ENCODE measurements at regions not wholly inside any gene's neighbourhood (a gene's known extent, or its start where the extent isn't known, plus 50 kb on each side); places are given as distances from the start of the nearest gene placed in this dataset.

DNA sequence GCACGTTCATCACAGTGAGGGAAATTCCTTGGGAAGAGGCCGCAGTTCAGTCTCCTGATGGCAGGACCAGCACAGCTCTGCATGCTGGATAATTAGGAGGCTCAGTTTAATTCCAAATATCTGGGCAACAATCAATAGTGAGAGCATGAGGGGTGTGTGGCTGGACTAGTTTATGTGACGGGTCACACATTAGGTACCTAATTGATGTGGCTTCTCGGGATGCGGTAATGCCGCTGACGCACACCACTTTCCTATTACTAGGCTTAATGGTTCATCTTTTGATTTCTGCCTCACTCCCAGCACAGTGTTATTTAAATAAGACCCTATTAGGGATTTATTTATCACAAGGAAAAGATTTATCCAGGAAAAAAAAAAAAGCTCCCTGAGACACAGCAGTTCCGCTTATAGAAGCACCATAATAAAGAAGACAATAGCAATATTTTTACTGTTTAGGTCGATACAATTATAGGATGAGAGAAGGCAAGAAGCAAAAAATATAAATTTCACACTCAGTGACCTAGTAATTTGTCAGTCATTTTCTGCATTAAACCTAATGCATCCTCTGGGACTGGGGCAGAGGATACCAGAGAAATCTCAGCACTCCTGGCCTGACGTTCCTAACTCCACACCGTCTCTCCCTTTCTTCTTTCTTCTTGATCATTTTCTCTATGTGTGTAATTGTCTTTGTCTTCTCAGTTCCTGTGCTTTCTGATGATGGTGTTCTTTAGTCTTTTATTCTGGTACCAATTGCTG is 264.7 kb upstream of the SLC14A2 start:
- H3K4me3 ChIP-seq: no peak overlapping the region
- intact Hi-C loops (cut with DNase I; ENCODE audit: low total_unique reads): no loop called here
- no peaks in the 10 kb centered on the region for H3K36me3 ChIP-seq
- TF ChIP-seq POLR2A (IDR thresholded peaks at IDR 0.05): no peak
- TF ChIP-seq, protein P1, sequence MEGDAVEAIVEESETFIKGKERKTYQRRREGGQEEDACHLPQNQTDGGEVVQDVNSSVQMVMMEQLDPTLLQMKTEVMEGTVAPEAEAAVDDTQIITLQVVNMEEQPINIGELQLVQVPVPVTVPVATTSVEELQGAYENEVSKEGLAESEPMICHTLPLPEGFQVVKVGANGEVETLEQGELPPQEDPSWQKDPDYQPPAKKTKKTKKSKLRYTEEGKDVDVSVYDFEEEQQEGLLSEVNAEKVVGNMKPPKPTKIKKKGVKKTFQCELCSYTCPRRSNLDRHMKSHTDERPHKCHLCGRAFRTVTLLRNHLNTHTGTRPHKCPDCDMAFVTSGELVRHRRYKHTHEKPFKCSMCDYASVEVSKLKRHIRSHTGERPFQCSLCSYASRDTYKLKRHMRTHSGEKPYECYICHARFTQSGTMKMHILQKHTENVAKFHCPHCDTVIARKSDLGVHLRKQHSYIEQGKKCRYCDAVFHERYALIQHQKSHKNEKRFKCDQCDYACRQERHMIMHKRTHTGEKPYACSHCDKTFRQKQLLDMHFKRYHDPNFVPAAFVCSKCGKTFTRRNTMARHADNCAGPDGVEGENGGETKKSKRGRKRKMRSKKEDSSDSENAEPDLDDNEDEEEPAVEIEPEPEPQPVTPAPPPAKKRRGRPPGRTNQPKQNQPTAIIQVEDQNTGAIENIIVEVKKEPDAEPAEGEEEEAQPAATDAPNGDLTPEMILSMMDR (IDR thresholded peaks at IDR 0.05): no peak
- H3K9me3 ChIP-seq: no peaks in the 10 kb centered on the region
- DNase-seq: no peak
- H3K27ac ChIP-seq: no peak overlapping the region
- H3K4me1 ChIP-seq: no peaks in the 10 kb centered on the region
- H3K27me3 ChIP-seq: no peaks in the 10 kb centered on the region

DNA sequence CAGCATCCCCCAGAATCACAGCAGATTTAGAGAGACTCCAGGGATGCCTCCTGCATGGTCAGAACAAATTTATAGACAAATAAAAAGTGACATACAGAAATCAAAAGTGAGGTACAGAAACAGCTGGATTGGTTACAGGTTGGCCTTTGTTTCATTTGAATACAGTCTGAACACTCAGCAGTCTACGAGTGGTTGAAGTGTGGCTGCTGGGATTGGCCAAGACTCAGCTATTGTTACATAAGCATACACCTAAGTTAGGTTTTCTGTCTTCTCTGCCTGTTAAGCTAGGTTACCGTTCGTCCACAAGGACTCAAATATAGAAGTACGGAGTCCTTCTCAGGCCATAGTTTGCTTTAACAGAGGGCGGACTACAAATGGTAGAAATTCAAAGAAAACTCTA is 262.4 kb upstream of the SLC14A2 start:
- Histone ChIP-seq H3K27ac (no peak overlapping the region), H3K4me1 (no peaks in the 10 kb centered on the region), H3K27me3 (no peaks in the 10 kb centered on the region), H3K4me3 (no peak overlapping the region), H3K9me3 (no peaks in the 10 kb centered on the region), H3K36me3 (no peaks in the 10 kb centered on the region)
- TF ChIP-seq, protein P1 (IDR thresholded peaks at IDR 0.05): no peak
- TF ChIP-seq POLR2A (IDR thresholded peaks at IDR 0.05): no peak
- intact Hi-C loops (cut with DNase I; ENCODE audit: low total_unique reads): no loop called here
- DNase-seq: no peak

DNA sequence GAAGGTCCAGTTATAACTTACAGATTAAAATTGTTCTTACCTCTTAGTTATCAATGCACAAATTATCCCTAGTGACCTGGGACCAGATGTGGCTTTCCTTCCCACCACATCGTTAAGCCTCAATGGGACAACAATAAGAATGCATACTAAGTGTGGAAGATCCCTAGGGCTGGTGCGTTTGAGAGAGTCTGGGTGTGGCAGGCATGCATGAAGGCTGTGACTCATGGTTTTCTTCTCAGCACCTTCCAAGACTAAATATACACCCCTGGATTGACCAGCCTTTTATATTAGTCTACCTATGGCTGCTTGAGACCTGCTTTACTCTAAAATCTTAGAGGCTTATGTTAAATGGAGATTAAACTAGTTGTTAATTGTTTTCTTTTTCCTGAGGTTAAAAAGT is 261.7 kb upstream of the SLC14A2 start:
- Histone ChIP-seq H3K27ac (no peak overlapping the region), H3K4me3 (no peak overlapping the region), H3K27me3 (no peaks in the 10 kb centered on the region), H3K4me1 (no peaks in the 10 kb centered on the region), H3K9me3 (no peaks in the 10 kb centered on the region), H3K36me3 (no peaks in the 10 kb centered on the region)
- DNase-seq: no peak
- no peak for TF ChIP-seq POLR2A (IDR thresholded peaks at IDR 0.05)
- TF ChIP-seq, protein P1 (IDR thresholded peaks at IDR 0.05): no peak
- intact Hi-C loops (cut with DNase I; ENCODE audit: low total_unique reads): no loop called here

DNA sequence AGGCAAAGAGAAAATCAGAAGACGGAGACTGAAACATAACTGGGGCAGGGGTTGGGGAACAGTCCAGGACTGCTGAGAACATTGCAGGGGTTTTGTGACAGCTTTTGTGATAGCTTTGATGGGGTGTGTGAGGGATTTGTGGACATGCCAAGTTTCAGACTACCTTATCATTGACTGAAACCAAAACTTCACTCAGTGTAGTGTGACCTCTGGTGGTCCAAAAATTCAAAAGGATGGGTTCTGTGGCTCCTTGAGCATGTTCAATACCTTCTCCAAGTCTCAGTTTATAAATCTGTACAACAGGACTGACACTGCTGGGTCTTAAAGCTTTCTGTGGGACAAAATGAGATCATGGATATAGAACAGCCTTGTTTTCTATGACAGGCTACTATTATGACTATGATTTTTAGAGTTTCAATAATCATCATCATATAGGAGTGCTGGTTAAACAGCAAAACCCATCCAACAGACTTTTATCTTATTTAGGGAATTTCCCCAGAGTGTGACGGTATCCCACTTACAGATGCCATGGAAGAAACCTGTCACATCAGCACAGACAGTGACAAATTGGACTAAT is 259.2 kb upstream of the SLC14A2 start:
- no peaks in the 10 kb centered on the region for H3K9me3 ChIP-seq
- no peaks in the 10 kb centered on the region for H3K4me1 ChIP-seq
- no peaks in the 10 kb centered on the region for H3K27me3 ChIP-seq
- no peaks in the 10 kb centered on the region for H3K36me3 ChIP-seq
- no peak for DNase-seq
- intact Hi-C loops (cut with DNase I; ENCODE audit: low total_unique reads): no loop called here
- no peak overlapping the region for H3K4me3 ChIP-seq
- no peak for TF ChIP-seq POLR2A (IDR thresholded peaks at IDR 0.05)
- TF ChIP-seq, protein P1 (IDR thresholded peaks at IDR 0.05): no peak
- no peak overlapping the region for H3K27ac ChIP-seq

DNA sequence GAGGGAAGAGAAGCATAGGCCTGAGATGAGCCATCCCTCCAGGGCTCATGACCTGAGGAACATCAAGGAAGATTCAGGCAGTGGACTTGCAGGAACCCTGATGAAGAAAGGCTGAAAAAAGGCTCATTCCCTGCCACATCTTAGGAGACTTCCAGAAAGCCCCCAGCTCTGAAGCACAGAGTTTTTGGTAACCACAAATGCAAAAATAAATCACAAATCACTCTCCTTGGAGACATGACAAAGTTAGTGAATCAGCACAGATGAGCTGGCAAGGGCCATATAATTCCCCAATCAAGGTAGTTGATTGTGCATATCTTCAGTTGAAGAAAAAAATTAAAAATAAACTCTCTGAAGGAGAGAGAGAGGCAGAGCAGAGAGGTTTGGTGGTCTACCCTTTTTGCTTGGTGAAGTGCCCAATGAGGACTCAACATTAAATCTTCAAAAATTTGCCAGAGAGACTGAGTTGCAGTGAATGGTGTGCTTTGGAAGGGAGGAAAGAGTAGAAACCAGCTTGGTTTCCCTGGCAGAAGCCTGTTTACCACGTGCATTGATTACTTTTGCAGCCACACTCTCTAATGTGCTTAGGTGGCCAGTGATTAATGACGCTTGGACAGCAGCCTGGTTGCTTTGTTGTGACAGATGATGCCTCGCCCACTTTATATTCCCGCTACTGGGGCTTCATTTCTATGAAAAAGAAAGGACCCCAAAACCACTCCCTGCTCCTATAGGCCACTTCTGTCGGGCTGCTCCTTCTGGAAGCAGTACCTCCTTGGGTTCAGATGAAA is 257.4 kb upstream of the SLC14A2 start:
- Histone ChIP-seq H3K27me3 (no peaks in the 10 kb centered on the region), H3K27ac (no peak overlapping the region), H3K4me3 (no peak overlapping the region), H3K9me3 (no peaks in the 10 kb centered on the region), H3K36me3 (no peaks in the 10 kb centered on the region), H3K4me1 (no peaks in the 10 kb centered on the region)
- TF ChIP-seq, protein P1 (IDR thresholded peaks at IDR 0.05): no peak
- TF ChIP-seq POLR2A (IDR thresholded peaks at IDR 0.05): no peak
- DNase-seq: no peak
- intact Hi-C loops (cut with DNase I; ENCODE audit: low total_unique reads): no loop called here
